Esophagus muscularis mucosa (tissue), 4 donors: ENCODE measurements at regions not wholly inside any gene's neighbourhood (a gene's known extent, or its start where the extent isn't known, plus 50 kb on each side); places are given as distances from the start of the nearest gene placed in this dataset.
A peak's percentile ranks its signal among the peaks of the same experiment; 100 is the strongest.

Experiments
- DNase-seq: peaks from one replicate; pipeline ENCODE4 v3.0.0-alpha.2; 2017; ENCODE audit errors: extremely low spot score
- H3K27ac ChIP-seq, 4 donors: fragments of 200-600 bp; sonication (generic); replicated peaks in 1 of 4; 1 replicate in 3 of 4; 2 replicates in 1 of 4; pipeline ENCODE4 v1.5.1; 2016 to 2019; ENCODE audit warnings: mild to moderate bottlenecking in 1 of 4
- H3K27me3 ChIP-seq, 4 donors: fragments of 200-600 bp; sonication (generic); one replicate each; pipeline versions ENCODE4 v1.5.1 to v1.6.0; 2016 to 2019
- H3K36me3 ChIP-seq, 4 donors: fragments of 200-600 bp; sonication (generic); one replicate each; pipeline ENCODE4 v1.5.1; 2016 to 2019
- H3K4me1 ChIP-seq, 4 donors: fragments of 200-600 bp; sonication (generic); one replicate each; pipeline ENCODE4 v1.5.1; 2016 to 2019
- H3K4me3 ChIP-seq, 4 donors: fragments of 200-600 bp; sonication (generic); 1 replicate in 2 of 4; 2 replicates in 2 of 4; pipeline ENCODE4 v1.5.1; 2016 to 2019; ENCODE audit warnings: mild to moderate bottlenecking in 4 of 4, moderate library complexity in 1 of 4
- H3K9me3 ChIP-seq, 4 donors: fragments of 200-600 bp; sonication (generic); 1 replicate in 3 of 4; 2 replicates in 1 of 4; pipeline ENCODE4 v1.5.1; 2016 to 2019
- CTCF ChIP-seq, 3 experiments: fragments of 200-600 bp in 2 of 3; fragments of 450-650 bp in 1 of 3; sonication (generic) in 2 of 3; IDR thresholded peaks; one replicate each; pipeline ENCODE4 v1.5.1; 2017 to 2019; ENCODE audit warnings: antibody characterized with exemption in 3 of 3, mild to moderate bottlenecking in 2 of 3, moderate library complexity in 1 of 3
- EP300 ChIP-seq: sonication (generic); formaldehyde crosslinking; IDR thresholded peaks from one replicate; pipeline ENCODE4 v1.6.1; 2017; ENCODE audit warnings: antibody characterized with exemption
- POLR2A ChIP-seq: fragments of 450-650 bp; IDR thresholded peaks from one replicate; pipeline ENCODE4 v1.6.1; 2017; ENCODE audit warnings: antibody characterized with exemption, moderate library complexity, mild to moderate bottlenecking, low read depth
- POLR2AphosphoS5 ChIP-seq, 2 donors: sonication (generic); formaldehyde crosslinking; IDR thresholded peaks; one replicate each; pipeline ENCODE4 v1.6.1; 2017; ENCODE audit warnings: antibody characterized with exemption in 2 of 2
- WGBS: methylation state at CpG from one replicate; pipeline ENCODE4 v1.1.5; 2018; 5-methylcytosine and 5-hydroxymethylcytosine counted together
- intact Hi-C: fragments of 100-400 bp; cut with DNase I; formaldehyde crosslinking; loops from one replicate; pipeline ENCODE4 v1.15.1; 2023

- no peak for DNase-seq
- H3K9me3 ChIP-seq = no peaks in the 10 kb centered on the region
- intact Hi-C loops = no loop called here
- no peaks in the 10 kb centered on the region for H3K27me3 ChIP-seq
- 93% methylated on average over 8 of the region's 8 CpGs for WGBS
- no peaks in the 10 kb centered on the region for H3K4me1 ChIP-seq
- no peak overlapping the region for H3K4me3 ChIP-seq
- no peak overlapping the region for H3K27ac ChIP-seq
- no peaks in the 10 kb centered on the region for H3K36me3 ChIP-seq
- TF ChIP-seq POLR2A (no peak), CTCF (IDR thresholded peaks at IDR 0.05) (no peak), EP300 (no peak), POLR2AphosphoS5 (IDR thresholded peaks at IDR 0.05) (no peak)
Measured at GRCh38 chr1:200281201-200281835, 128.5 kb downstream of the ZNF281 start.

GRCh38 chr1:200279810-200280411, 129.9 kb downstream of the ZNF281 start:
- Histone ChIP-seq H3K4me3 (no peak overlapping the region), H3K36me3 (no peaks in the 10 kb centered on the region), H3K4me1 (peaks cover 0 to 7% (median 0%) of the 10 kb centered on the region in 4 donors), H3K27ac (no peak overlapping the region), H3K27me3 (no peaks in the 10 kb centered on the region), H3K9me3 (no peaks in the 10 kb centered on the region)
- no peak for DNase-seq
- intact Hi-C loops = loop anchor here (5.0 kb wide), 1 partner anchor 207 kb away; no protein-coding TSS in a partner anchor
- 32% methylated on average over 4 of the region's 4 CpGs for WGBS
- TF ChIP-seq EP300 (no peak), CTCF (IDR thresholded peaks at IDR 0.05) (peak; percentile 38 to 65 (median 41))

GRCh38 chr1:200275816-200276453, 133.9 kb downstream of the ZNF281 start:
- WGBS = 88% methylated on average over 9 of the region's 9 CpGs
- Histone ChIP-seq H3K27me3 (no peaks in the 10 kb centered on the region), H3K4me1 (peaks cover 0 to 7% (median 0%) of the 10 kb centered on the region in 4 donors), H3K9me3 (no peaks in the 10 kb centered on the region), H3K36me3 (no peaks in the 10 kb centered on the region), H3K27ac (no peak overlapping the region), H3K4me3 (no peak overlapping the region)
- intact Hi-C loops = loop anchor here (5.0 kb wide), 1 partner anchor 211 kb away; no protein-coding TSS in a partner anchor
- DNase-seq = no peak
- TF ChIP-seq POLR2AphosphoS5 (IDR thresholded peaks at IDR 0.05) (no peak), POLR2A (no peak), EP300 (no peak), CTCF (IDR thresholded peaks at IDR 0.05) (no peak)

DNA sequence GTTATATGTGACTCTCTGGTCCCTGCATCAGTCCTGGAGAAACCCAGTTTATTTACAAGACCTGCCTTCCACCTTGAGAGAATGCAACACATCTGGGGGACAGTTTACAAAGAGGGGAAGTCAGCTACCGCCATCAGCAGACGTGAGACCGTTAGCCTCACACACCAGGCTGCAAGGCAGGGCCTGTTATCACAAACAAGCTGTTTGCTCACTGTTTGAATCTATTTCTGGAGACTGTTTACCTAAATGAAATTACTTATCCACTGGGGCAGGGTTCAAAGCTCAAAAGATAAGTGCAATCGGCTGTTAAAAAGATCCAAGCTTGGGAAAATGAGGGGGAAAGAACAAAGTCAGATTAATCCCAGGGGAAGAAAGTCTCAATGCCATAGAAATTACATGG, 134.4 kb downstream of the ZNF281 start:
- Histone ChIP-seq H3K27me3 (no peaks in the 10 kb centered on the region), H3K4me3 (no peak overlapping the region), H3K36me3 (no peaks in the 10 kb centered on the region), H3K4me1 (peaks cover 0 to 7% (median 0%) of the 10 kb centered on the region in 4 donors), H3K9me3 (no peaks in the 10 kb centered on the region), H3K27ac (no peak overlapping the region)
- TF ChIP-seq CTCF (IDR thresholded peaks at IDR 0.05) (no peak), POLR2A (no peak), POLR2AphosphoS5 (IDR thresholded peaks at IDR 0.05) (no peak), EP300 (no peak)
- DNase-seq = no peak
- WGBS = 64% methylated on average over 4 of the region's 4 CpGs
- intact Hi-C loops = loop anchor here (5.0 kb wide), 1 partner anchor 212 kb away; no protein-coding TSS in a partner anchor
